Coronary artery (tissue), 2 donors: ENCODE measurements at regions not wholly inside any gene's neighbourhood (a gene's known extent, or its start where the extent isn't known, plus 50 kb on each side); places are given as distances from the start of the nearest gene placed in this dataset.

Source experiments
- DNase-seq: peaks from one replicate; pipeline ENCODE4 v3.0.0-alpha.2; 2017; ENCODE audit warnings: low spot score
- H3K27ac ChIP-seq, 2 donors: fragments of 200-600 bp; sonication (generic); one replicate each; pipeline ENCODE4 v1.5.1; 2016 to 2019
- H3K4me3 ChIP-seq: fragments of 200-600 bp; sonication (generic); 2 replicates; pipeline ENCODE4 v1.5.1; 2016; ENCODE audit warnings: mild to moderate bottlenecking, moderate library complexity
- CTCF ChIP-seq: fragments of 200-600 bp; sonication (generic); IDR thresholded peaks from one replicate; pipeline ENCODE4 v1.5.1; 2019; ENCODE audit warnings: antibody characterized with exemption

GRCh38 chr9:82234160-82234943 lies 245.8 kb downstream of the SPATA31D1 start:
- no peak overlapping the region for H3K27ac ChIP-seq
- no peak overlapping the region for H3K4me3 ChIP-seq
- no peak for DNase-seq
- TF ChIP-seq CTCF, result no peak

DNA sequence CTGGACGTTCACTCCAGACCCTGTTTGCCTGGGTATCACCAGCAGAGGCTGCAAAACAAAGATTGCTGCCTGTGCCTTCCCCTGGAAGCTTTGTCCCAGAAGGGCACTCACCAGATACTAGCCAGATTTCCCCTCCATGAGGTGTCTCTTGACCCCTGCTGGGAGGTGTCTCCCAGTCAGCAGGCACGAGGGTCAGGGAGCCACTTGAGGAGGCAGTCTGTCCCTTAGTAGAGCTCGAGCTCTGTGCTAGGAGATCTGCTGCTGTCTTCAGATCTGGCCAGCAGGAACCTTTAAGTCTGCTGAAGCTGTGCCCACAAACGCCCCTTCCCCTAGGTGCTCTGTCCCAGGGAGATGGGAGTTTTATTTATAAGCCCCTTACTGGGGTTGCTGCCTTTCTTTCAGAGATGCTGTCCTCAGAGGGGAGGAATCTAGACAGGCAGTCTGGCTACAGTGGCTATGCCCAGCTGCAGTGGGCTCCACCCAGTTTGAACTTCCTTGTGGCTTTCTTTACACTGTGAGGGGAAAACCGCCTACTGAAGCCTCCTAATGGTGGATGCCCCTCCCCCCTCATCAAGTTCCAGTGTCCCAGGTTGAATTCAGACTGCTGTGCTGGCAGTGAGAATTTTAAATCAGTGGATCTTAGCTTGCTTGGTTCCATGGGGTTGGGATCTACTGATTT lies 253.9 kb downstream of the SPATA31D1 start:
- DNase-seq, result no peak
- TF ChIP-seq CTCF, result no peak
- no peak overlapping the region for H3K27ac ChIP-seq
- no peak overlapping the region for H3K4me3 ChIP-seq

DNA sequence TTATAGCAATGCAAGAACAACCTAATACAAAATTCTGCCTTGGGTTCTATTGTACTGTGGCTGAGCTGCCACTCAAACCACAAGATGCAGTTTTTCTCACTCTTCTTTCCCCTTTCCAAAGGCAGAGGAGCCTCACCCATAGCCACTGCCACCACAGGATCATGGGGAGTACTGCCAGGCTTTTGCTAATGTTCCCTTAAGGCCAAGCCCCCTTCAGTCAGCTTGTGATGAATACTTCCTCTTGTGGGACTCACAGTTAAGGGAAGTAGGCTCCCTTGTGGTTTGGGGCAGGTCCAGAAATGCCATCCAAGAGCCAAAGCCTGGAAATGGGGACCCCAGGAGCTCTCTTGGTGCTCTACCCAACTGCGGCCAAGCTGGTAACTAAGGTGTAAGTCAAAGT lies 258.7 kb downstream of the SPATA31D1 start:
- H3K4me3 ChIP-seq, result no peak overlapping the region
- H3K27ac ChIP-seq, result no peak overlapping the region
- DNase-seq, result no peak
- no peak for TF ChIP-seq CTCF

DNA sequence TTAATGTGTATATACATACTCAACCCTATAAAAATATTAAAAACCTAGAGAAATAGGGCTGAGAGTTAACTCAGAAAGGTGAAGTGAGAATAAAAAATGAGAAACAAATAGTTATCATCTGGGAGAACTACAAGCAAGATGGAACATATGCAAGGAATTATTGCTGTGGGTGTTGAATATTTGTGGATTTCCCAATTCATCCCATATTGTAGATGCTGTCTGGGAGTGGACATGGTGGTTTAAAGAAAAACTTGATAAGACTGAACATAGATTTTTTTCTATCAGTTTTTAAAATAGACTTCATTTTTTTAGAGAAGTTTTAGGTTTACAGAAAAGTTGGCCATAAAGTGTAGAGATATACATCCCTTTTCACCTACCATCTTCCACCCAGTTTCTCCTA lies 263.5 kb downstream of the SPATA31D1 start:
- TF ChIP-seq CTCF, result no peak
- Histone ChIP-seq H3K4me3 (no peak overlapping the region), H3K27ac (no peak overlapping the region)
- no peak for DNase-seq

- DNase-seq, result no peak
- TF ChIP-seq CTCF, result no peak
- Histone ChIP-seq H3K27ac (no peak overlapping the region), H3K4me3 (no peak overlapping the region)
Measured at GRCh38 chr9:82254646-82255367, 266.2 kb downstream of the SPATA31D1 start.

DNA sequence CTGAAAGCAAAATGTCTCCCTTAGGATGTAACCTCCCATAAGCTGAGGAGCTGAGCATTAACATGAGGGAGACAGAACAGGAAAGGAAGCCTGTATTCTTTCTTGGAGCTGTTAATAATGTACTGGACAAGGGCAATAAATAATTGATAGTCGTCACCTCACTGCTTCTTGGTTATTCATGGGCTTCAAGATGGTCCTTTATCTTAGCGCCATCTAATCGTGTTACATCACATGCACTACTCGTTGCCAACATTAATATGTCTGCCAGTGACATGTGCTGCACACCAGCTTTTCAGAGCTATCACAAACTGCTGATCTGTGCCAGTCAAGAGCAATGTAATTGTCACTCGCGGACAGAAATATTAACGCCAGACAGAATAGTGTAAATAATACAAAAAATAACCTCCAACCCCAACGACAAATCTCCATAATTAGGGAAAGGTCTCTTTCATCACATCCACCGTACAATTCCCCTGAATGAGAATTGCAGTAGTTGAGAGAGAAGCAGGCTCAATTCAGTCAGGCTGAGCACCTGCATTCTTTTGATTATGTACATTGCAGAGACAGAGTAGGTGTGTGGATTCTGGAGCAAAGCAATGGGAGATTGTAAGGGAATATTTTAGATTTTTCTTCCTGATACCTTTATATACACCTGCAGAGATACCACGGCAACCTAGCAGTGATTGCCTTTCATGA lies 267.1 kb downstream of the SPATA31D1 start:
- no peak overlapping the region for H3K27ac ChIP-seq
- no peak overlapping the region for H3K4me3 ChIP-seq
- TF ChIP-seq CTCF, result no peak
- no peak for DNase-seq
